GM13976 (cell line): ENCODE measurements at regions not wholly inside any gene's neighbourhood (a gene's known extent, or its start where the extent isn't known, plus 50 kb on each side); places are given as distances from the start of the nearest gene placed in this dataset.

Source experiments
- DNase-seq: peaks from one replicate; pipeline ENCODE4 v3.0.0; 2012; ENCODE audit warnings: low spot score
- CTCF ChIP-seq: IDR thresholded peaks from 2 replicates; pipeline ENCODE4 v1.5.1; 2012; ENCODE audit warnings: borderline replicate concordance, mild to moderate bottlenecking; ENCODE audit not compliant: insufficient read depth; ENCODE audit errors: extremely low read depth, missing control alignments, control extremely low read depth
- in situ Hi-C: fragments of 300-500 bp; cut with MboI; formaldehyde crosslinking; loops from one replicate; pipeline ENCODE4 v1.12.0; 2022; ENCODE audit warnings: low sequenced_read_pairs, mixed read lengths, inconsistent platforms; ENCODE audit not compliant: unreplicated experiment

GRCh38 chr4:19368800-19369199, 882.9 kb upstream of the SLIT2 start:
- DNase-seq, result no peak
- in situ Hi-C loops, result no loop called here
- no peak for TF ChIP-seq CTCF

GRCh38 chr4:19366916-19367315, 884.8 kb upstream of the SLIT2 start:
- DNase-seq, result no peak
- no peak for TF ChIP-seq CTCF
- in situ Hi-C loops, result no loop called here

GRCh38 chr4:19358015-19358414, 893.7 kb upstream of the SLIT2 start:
- no peak for DNase-seq
- in situ Hi-C loops, result no loop called here
- TF ChIP-seq CTCF, result no peak

- DNase-seq, result no peak
- in situ Hi-C loops, result no loop called here
- no peak for TF ChIP-seq CTCF
Measured at GRCh38 chr4:19349416-19349815, 902.3 kb upstream of the SLIT2 start.

- TF ChIP-seq CTCF, result no peak
- DNase-seq, result no peak
- in situ Hi-C loops, result no loop called here
Measured at GRCh38 chr4:19348746-19349145, 903.0 kb upstream of the SLIT2 start.

GRCh38 chr4:19346636-19347035, 905.1 kb upstream of the SLIT2 start:
- no peak for DNase-seq
- in situ Hi-C loops, result no loop called here
- TF ChIP-seq CTCF, result no peak

- no peak for TF ChIP-seq CTCF
- DNase-seq, result no peak
- in situ Hi-C loops, result no loop called here
Measured at GRCh38 chr4:19329631-19330030, 922.1 kb upstream of the SLIT2 start.
